ENCODE measurements at regions not wholly inside any gene's neighbourhood (a gene's known extent, or its start where the extent isn't known, plus 50 kb on each side); places are given as distances from the start of the nearest gene placed in this dataset.

DNA sequence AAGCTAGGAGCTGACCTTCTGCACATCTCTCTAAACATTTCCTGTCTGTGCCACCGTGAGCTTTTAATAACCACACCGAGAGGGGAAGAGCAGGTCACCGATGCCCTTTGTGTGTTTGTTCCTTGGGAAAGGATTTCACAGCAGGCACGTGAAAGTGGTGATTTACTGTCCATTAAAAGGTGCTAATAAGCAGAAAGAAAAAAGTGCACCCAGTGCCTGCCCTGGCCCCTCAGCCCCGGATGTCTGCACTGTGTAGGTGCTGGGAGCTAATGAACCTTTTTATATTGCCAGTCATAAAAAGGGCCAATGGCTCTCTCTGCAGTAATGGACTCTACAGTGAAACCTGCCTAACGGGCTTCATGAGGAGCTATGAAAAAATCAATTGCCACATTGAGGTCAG, 312.6 kb downstream of the C6orf118 start:
- no peak for TF ChIP-seq EZH2 (IDR thresholded peaks at IDR 0.05)
- no peak for TF ChIP-seq POLR2AphosphoS5 (IDR thresholded peaks at IDR 0.05; ENCODE audit: borderline replicate concordance, low read depth, low read length)
- no peak for TF ChIP-seq FOXP2 (optimal IDR thresholded peaks at IDR 0.05; ENCODE audit: control extremely low read depth, extremely low read length, insufficient read depth)
